ENCODE measurements at regions not wholly inside any gene's neighbourhood (a gene's known extent, or its start where the extent isn't known, plus 50 kb on each side); places are given as distances from the start of the nearest gene placed in this dataset.

DNA sequence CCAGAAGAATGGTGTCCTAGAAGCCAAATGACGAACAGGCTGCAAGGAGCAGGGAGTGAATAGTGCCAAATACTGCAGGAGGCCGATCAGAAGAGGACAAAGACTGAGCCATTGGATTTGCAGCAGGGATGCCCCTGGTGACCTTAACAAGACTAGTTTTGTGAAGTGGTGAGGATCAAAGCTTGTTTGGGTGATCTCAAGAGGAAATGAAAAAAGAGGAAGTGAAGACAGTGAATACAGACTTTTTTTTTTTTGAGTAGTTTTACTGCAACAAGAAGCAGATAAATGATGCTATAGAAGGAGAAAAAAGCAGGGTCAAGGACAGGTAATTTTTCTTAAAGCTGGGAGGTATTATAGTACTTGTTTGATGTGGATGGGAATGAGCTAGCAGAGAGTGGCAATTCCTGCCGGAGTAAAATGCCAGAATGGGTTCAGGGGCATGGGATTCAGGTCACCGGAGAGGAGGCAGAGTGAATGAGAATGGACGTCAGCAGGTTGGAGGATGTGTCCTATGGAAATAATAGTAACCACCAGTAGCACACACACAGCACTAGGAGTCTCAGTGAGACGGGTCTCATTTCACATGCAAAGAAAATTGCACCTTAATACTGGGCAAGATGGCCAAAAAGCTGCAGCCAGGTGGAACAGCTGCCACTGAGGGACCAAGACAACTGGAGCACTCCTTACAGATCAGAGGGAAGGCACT, 345.8 kb upstream of the CCDC196 start:
- peaks cover 10% of the 10 kb centered on the region for H3K27me3 Mint-ChIP-seq (ENCODE audit: low read depth)
- H3K9me3 Mint-ChIP-seq = no peaks in the 10 kb centered on the region
- no peak overlapping the region for H3K27ac Mint-ChIP-seq
- no peaks in the 10 kb centered on the region for H3K4me1 Mint-ChIP-seq (ENCODE audit: low read depth)
- H3K36me3 Mint-ChIP-seq (ENCODE audit: low read depth) = no peaks in the 10 kb centered on the region
- no peak for DNase-seq (ENCODE audit: low spot score)
- no peak overlapping the region for H3K4me3 Mint-ChIP-seq

DNA sequence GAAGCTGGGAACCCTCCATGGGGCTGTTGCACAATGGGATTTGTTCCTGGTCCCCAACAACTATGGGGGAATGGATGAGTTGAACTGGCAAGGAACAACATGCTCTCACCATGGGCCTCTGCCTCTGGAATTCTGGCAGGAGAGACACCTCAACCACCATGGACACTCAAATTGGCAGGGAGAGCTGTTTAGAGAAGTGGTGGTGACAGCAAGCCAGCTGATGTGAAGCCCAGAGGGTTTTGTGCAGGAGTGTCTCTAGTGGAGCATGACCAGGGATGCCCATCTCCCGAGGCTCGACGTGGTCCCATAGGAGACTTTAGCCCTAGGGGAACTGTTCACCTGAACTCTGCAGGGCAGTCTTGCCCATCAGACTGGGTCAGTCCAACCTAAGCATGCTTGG, 345.2 kb upstream of the CCDC196 start:
- DNase-seq (ENCODE audit: low spot score) = no peak
- Mint-ChIP-seq H3K9me3 (no peaks in the 10 kb centered on the region), H3K36me3 (ENCODE audit: low read depth) (no peaks in the 10 kb centered on the region), H3K27me3 (ENCODE audit: low read depth) (peaks cover 8% of the 10 kb centered on the region), H3K4me3 (no peak overlapping the region), H3K27ac (no peak overlapping the region), H3K4me1 (ENCODE audit: low read depth) (no peaks in the 10 kb centered on the region)

- no peaks in the 10 kb centered on the region for H3K4me1 Mint-ChIP-seq (ENCODE audit: low read depth)
- peaks cover 8% of the 10 kb centered on the region for H3K27me3 Mint-ChIP-seq (ENCODE audit: low read depth)
- no peak overlapping the region for H3K4me3 Mint-ChIP-seq
- no peaks in the 10 kb centered on the region for H3K36me3 Mint-ChIP-seq (ENCODE audit: low read depth)
- no peaks in the 10 kb centered on the region for H3K9me3 Mint-ChIP-seq
- H3K27ac Mint-ChIP-seq = no peak overlapping the region
- DNase-seq (ENCODE audit: low spot score) = no peak
Measured at GRCh38 chr14:66141733-66142132, 344.4 kb upstream of the CCDC196 start.

DNA sequence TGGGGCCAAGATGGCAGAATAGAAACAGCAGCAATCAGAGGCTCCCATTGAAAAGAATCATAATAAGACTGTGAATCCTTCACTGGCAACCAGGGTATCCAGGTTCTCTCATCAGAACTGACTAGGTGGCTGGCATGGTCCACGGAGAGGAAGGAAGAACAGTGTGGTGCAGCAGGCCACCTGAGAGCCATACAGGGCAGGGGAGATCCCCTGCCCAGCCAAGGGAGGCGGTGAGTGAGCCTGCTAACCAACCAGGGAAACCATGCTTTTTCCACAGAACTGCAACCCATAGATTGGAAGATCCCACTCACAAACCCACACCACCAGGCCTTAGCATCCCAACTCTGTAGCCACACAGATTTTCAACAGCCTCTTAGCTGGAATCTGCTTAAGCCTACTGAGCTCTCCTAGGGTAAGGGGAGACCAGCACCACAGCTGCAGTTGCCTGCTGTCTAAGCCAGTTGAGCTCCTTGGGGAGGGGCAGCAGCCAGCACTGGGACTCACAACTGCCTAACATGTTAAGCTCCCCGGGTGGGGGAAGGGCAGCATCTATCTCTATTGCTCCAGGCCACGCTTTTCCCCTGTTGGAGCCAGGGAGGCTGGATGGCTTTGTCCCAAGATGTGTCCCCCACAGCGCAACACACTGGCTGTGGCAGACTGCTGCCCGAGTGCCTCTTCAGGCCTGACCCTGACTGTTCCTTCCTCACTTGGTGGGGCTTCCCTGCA, 342.6 kb upstream of the CCDC196 start:
- no peak for DNase-seq (ENCODE audit: low spot score)
- Mint-ChIP-seq H3K27ac (no peak overlapping the region), H3K27me3 (ENCODE audit: low read depth) (peaks cover 12% of the 10 kb centered on the region), H3K4me3 (no peak overlapping the region), H3K36me3 (ENCODE audit: low read depth) (no peaks in the 10 kb centered on the region), H3K9me3 (no peaks in the 10 kb centered on the region), H3K4me1 (ENCODE audit: low read depth) (no peaks in the 10 kb centered on the region)

DNA sequence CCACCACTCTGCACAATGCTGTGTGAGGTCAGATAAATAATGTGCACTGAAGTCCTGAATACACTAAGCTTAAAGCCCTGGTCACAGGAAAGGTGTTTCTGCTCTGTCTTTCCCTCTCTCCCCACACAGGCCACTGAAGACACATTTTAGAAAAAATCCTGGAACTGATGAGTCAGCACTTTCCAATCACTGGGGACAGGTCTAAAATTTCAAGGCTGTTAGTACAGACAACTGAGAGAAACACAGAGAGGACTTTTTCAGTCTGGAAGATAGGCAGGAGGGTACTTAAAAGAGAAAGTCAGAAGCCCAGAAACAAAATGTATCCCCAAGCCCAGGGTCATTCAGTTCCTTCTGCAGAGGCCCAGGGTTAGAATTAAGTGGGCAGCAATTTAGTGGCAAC, 333.9 kb upstream of the CCDC196 start:
- DNase-seq (ENCODE audit: low spot score) = no peak
- Mint-ChIP-seq H3K27me3 (ENCODE audit: low read depth) (peaks cover 5% of the 10 kb centered on the region), H3K9me3 (no peaks in the 10 kb centered on the region)

DNA sequence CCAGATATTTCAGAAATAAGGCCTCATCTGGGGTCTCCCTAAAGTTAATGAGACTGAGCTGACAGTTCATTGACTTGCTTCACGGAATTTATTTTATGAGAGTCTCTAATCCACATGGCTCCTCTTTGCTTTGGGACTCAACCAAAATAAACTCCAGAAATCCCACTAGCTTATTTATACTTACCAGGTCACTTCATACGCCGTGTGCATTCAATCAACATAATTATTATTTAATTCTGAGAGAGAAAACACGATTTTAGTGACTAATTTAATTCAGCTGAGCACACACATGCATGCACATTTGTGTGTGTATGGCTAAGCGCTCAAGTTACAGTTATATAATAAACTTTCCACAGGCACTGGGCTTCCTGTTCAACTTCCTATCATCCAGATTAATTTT, 333.4 kb upstream of the CCDC196 start:
- Mint-ChIP-seq H3K27me3 (ENCODE audit: low read depth) (peaks cover 4% of the 10 kb centered on the region), H3K4me1 (ENCODE audit: low read depth) (no peaks in the 10 kb centered on the region), H3K36me3 (ENCODE audit: low read depth) (no peaks in the 10 kb centered on the region), H3K27ac (no peak overlapping the region), H3K9me3 (no peaks in the 10 kb centered on the region), H3K4me3 (no peak overlapping the region)
- DNase-seq (ENCODE audit: low spot score) = no peak

More for the DNA sequence above, 333.9 kb upstream of the CCDC196 start:
- H3K4me1 Mint-ChIP-seq (ENCODE audit: low read depth) = no peaks in the 10 kb centered on the region
- no peak overlapping the region for H3K4me3 Mint-ChIP-seq
- no peaks in the 10 kb centered on the region for H3K36me3 Mint-ChIP-seq (ENCODE audit: low read depth)
- H3K27ac Mint-ChIP-seq = no peak overlapping the region

DNA sequence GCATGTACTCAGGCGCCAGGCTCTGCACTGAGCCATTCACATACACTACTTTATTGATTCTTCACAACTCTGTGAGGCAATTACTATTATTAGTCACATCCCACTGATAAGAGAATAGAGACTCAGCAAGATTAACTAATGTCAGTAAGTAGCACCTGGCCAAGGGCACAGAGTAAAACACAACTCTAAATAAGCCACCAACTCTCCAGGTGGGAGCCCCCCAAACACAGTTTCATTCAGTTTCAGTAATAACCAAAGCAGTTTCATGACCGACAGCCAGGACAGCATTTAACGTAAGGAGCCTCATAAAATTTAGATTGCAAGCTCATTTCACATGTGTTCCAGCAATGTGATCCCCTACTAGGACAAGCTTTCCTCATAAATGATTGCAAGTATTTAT, 323.1 kb upstream of the CCDC196 start:
- DNase-seq (ENCODE audit: low spot score) = no peak
- no peak overlapping the region for H3K27ac Mint-ChIP-seq
- H3K27me3 Mint-ChIP-seq (ENCODE audit: low read depth) = peaks cover 17% of the 10 kb centered on the region
- no peaks in the 10 kb centered on the region for H3K4me1 Mint-ChIP-seq (ENCODE audit: low read depth)
- no peak overlapping the region for H3K4me3 Mint-ChIP-seq
- no peaks in the 10 kb centered on the region for H3K9me3 Mint-ChIP-seq
- no peaks in the 10 kb centered on the region for H3K36me3 Mint-ChIP-seq (ENCODE audit: low read depth)

- Mint-ChIP-seq H3K27me3 (ENCODE audit: low read depth) (peaks cover 24% of the 10 kb centered on the region), H3K4me3 (no peak overlapping the region), H3K9me3 (no peaks in the 10 kb centered on the region), H3K36me3 (ENCODE audit: low read depth) (no peaks in the 10 kb centered on the region), H3K27ac (no peak overlapping the region), H3K4me1 (ENCODE audit: low read depth) (no peaks in the 10 kb centered on the region)
- DNase-seq (ENCODE audit: low spot score) = no peak
Measured at GRCh38 chr14:66165337-66165736, 320.8 kb upstream of the CCDC196 start.

GRCh38 chr14:66174453-66174891, 311.7 kb upstream of the CCDC196 start:
- H3K4me1 Mint-ChIP-seq (ENCODE audit: low read depth) = no peaks in the 10 kb centered on the region

DNA sequence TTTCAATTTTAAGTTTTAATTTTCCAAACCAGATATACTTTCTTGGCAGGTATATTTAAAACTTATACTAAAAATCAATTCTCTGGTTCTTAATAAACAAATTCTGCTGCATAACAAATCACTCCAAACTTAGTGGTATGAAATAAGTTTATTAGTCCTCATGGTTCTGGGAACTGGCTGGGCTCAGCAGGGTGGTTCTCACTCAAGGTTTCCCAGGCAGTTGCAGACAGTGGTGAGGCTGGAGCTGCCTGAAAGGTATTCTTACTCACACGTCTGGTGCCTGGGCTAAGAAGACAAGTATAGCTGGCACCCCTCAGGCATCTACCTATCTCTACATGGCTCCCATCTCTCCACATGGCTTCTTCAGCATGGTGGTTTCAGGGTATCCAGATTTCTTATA, 308.2 kb upstream of the CCDC196 start:
- Mint-ChIP-seq H3K4me3 (no peak overlapping the region), H3K4me1 (ENCODE audit: low read depth) (no peaks in the 10 kb centered on the region), H3K36me3 (ENCODE audit: low read depth) (no peaks in the 10 kb centered on the region), H3K27me3 (ENCODE audit: low read depth) (peaks cover 5% of the 10 kb centered on the region), H3K27ac (no peak overlapping the region), H3K9me3 (no peaks in the 10 kb centered on the region)
- DNase-seq (ENCODE audit: low spot score) = no peak

More at GRCh38 chr14:66174453-66174891, 311.7 kb upstream of the CCDC196 start:
- Mint-ChIP-seq H3K4me3 (no peak overlapping the region), H3K9me3 (no peaks in the 10 kb centered on the region), H3K27me3 (ENCODE audit: low read depth) (peaks cover 18% of the 10 kb centered on the region), H3K36me3 (ENCODE audit: low read depth) (no peaks in the 10 kb centered on the region), H3K27ac (no peak overlapping the region)
- DNase-seq (ENCODE audit: low spot score) = no peak

DNA sequence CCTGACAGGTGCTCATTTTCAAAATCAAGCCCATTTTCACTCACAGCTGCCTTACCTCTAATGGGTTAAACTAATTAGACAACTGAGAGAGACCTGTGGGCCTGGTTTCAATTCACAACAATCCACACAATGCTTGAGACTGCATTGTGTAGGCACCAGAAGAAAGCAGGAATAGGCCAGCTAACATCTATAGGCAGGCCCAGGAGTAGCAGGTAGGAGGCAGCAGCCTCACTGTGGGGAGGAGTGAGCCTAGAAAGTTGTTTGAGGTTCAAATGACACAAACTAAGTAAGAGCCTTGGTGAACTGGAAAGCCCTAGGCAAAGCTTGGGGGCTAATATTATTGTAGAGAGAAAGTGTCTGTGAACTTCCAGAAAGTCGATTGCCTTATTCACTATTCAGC, 289.5 kb upstream of the CCDC196 start:
- Mint-ChIP-seq H3K27ac (no peak overlapping the region), H3K4me1 (ENCODE audit: low read depth) (no peaks in the 10 kb centered on the region), H3K27me3 (ENCODE audit: low read depth) (peaks cover 5% of the 10 kb centered on the region), H3K9me3 (peaks cover 7% of the 10 kb centered on the region), H3K36me3 (ENCODE audit: low read depth) (no peaks in the 10 kb centered on the region), H3K4me3 (no peak overlapping the region)
- no peak for DNase-seq (ENCODE audit: low spot score)

DNA sequence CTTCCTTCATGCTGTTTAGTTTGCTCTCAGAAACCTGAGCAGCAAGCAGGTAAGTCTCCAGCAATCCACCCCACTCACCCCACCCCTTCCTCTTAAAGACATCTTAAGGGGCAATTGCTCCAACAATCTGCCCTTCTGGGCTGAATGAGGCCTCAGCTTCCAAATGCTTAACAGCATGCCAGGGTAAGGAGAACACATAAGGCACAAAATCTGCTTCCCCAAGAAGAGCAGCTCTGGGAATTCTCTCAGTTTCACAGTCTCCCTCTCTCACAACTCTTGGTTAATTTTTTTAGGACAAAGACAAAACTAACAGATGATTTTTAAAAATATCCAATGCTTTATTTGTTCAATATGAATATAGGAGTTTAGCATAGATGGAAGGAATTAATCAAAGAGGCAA, 288.9 kb upstream of the CCDC196 start:
- Mint-ChIP-seq H3K27ac (no peak overlapping the region), H3K36me3 (ENCODE audit: low read depth) (no peaks in the 10 kb centered on the region), H3K4me1 (ENCODE audit: low read depth) (no peaks in the 10 kb centered on the region), H3K9me3 (peaks cover 7% of the 10 kb centered on the region), H3K27me3 (ENCODE audit: low read depth) (peaks cover 5% of the 10 kb centered on the region), H3K4me3 (no peak overlapping the region)
- DNase-seq (ENCODE audit: low spot score) = no peak

DNA sequence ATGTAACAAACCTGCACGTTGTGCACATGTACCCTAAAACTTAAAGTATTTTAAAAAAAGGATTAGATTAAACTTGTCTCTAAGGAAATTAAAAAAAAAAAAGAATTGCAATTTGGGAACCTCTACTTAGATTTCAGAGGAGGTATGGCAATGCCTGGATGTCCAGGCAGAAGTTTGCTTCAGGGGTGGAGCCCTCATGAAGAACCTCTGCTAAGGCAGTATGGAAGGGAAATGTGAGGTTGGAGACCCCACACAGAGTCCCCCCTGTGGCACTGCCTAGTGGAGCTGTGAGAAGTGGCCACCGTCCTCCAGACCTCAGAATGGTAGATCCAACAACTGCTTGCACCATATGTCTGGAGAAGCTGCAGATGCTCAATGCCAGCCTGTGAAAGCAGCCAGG, 279.6 kb upstream of the CCDC196 start:
- H3K4me3 Mint-ChIP-seq = no peak overlapping the region
- DNase-seq (ENCODE audit: low spot score) = no peak
- no peaks in the 10 kb centered on the region for H3K4me1 Mint-ChIP-seq (ENCODE audit: low read depth)
- no peak overlapping the region for H3K27ac Mint-ChIP-seq
- H3K9me3 Mint-ChIP-seq = peaks cover 24% of the 10 kb centered on the region
- no peaks in the 10 kb centered on the region for H3K27me3 Mint-ChIP-seq (ENCODE audit: low read depth)
- H3K36me3 Mint-ChIP-seq (ENCODE audit: low read depth) = no peaks in the 10 kb centered on the region

GRCh38 chr14:66216763-66217162, 269.4 kb upstream of the CCDC196 start:
- H3K4me3 Mint-ChIP-seq = no peak overlapping the region
- no peaks in the 10 kb centered on the region for H3K4me1 Mint-ChIP-seq (ENCODE audit: low read depth)
- no peaks in the 10 kb centered on the region for H3K36me3 Mint-ChIP-seq (ENCODE audit: low read depth)
- no peaks in the 10 kb centered on the region for H3K27me3 Mint-ChIP-seq (ENCODE audit: low read depth)
- H3K27ac Mint-ChIP-seq = no peak overlapping the region
- DNase-seq (ENCODE audit: low spot score) = no peak
- H3K9me3 Mint-ChIP-seq = peaks cover 23% of the 10 kb centered on the region
